Trophoblast cell (in vitro differentiated cells and primary cell): ENCODE measurements at regions not wholly inside any gene's neighbourhood (a gene's known extent, or its start where the extent isn't known, plus 50 kb on each side); places are given as distances from the start of the nearest gene placed in this dataset.
A peak's percentile ranks its signal among the peaks of the same experiment; 100 is the strongest.

ENCODE experiments used
- DNase-seq, 2 donors: peaks; one replicate each; pipeline ENCODE4 v3.0.0-alpha.2; 2016
- H2AFZ ChIP-seq: 2 replicates; pipeline ENCODE4 v1.6.1; 2013; ENCODE audit warnings: low read length, moderate library complexity, mild to moderate bottlenecking; ENCODE audit not compliant: insufficient read depth, poor library complexity
- H2AK5ac ChIP-seq: 2 replicates; pipeline ENCODE4 v1.6.1; 2013; ENCODE audit warnings: mild to moderate bottlenecking, low read length
- H2BK120ac ChIP-seq: 2 replicates; pipeline ENCODE4 v1.6.1; 2013; ENCODE audit warnings: low read length, mild to moderate bottlenecking, moderate library complexity; ENCODE audit not compliant: insufficient read depth, poor library complexity
- H2BK12ac ChIP-seq: 2 replicates; pipeline ENCODE4 v1.6.1; 2013; ENCODE audit warnings: mild to moderate bottlenecking, low read length, moderate library complexity
- H2BK5ac ChIP-seq: 2 replicates; pipeline ENCODE4 v1.6.1; 2013; ENCODE audit warnings: low read length, low read depth, moderate library complexity, mild to moderate bottlenecking; ENCODE audit not compliant: poor library complexity
- H3K14ac ChIP-seq: 2 replicates; pipeline ENCODE4 v1.6.1; 2013; ENCODE audit warnings: mild to moderate bottlenecking, low read length
- H3K18ac ChIP-seq: 2 replicates; pipeline ENCODE4 v1.6.1; 2013; ENCODE audit warnings: mild to moderate bottlenecking, low read length
- H3K23ac ChIP-seq: 2 replicates; pipeline ENCODE4 v1.6.1; 2013; ENCODE audit warnings: low read length
- H3K27ac ChIP-seq: 2 replicates; pipeline ENCODE4 v1.5.1; 2013; ENCODE audit warnings: low read depth, mild to moderate bottlenecking, inconsistent platforms, low read length, moderate library complexity
- H3K27me3 ChIP-seq: 2 replicates; pipeline ENCODE4 v1.6.1; 2013; ENCODE audit warnings: inconsistent platforms, mild to moderate bottlenecking, low read length, moderate library complexity; ENCODE audit not compliant: insufficient read depth
- H3K36me3 ChIP-seq, 2 experiments: 1 replicate in 1 of 2; 2 replicates in 1 of 2; pipeline ENCODE4 v1.6.1; 2013; ENCODE audit warnings: low read length in 2 of 2, mild to moderate bottlenecking in 2 of 2, moderate library complexity in 1 of 2; ENCODE audit not compliant: insufficient read depth in 2 of 2, control insufficient read depth in 1 of 2
- H3K4ac ChIP-seq: 2 replicates; pipeline ENCODE4 v1.6.1; 2013; ENCODE audit warnings: low read depth, mild to moderate bottlenecking, low read length, moderate library complexity
- H3K4me1 ChIP-seq, 2 experiments: 1 replicate in 1 of 2; 2 replicates in 1 of 2; pipeline ENCODE4 v1.6.1; 2013; ENCODE audit warnings: low read length in 2 of 2, mild to moderate bottlenecking in 2 of 2, moderate library complexity in 1 of 2; ENCODE audit not compliant: insufficient read depth in 2 of 2, control insufficient read depth in 1 of 2
- H3K4me2 ChIP-seq: 2 replicates; pipeline ENCODE4 v1.6.1; 2013; ENCODE audit warnings: inconsistent platforms, mild to moderate bottlenecking, low read length, moderate library complexity
- H3K4me3 ChIP-seq: 2 replicates; pipeline ENCODE4 v1.5.1; 2013; ENCODE audit warnings: mild to moderate bottlenecking, low read depth, low read length, inconsistent platforms
- H3K79me1 ChIP-seq: one replicate; pipeline ENCODE4 v1.6.1; 2013; ENCODE audit warnings: low read length
- H3K79me2 ChIP-seq: 2 replicates; pipeline ENCODE4 v1.6.1; 2013; ENCODE audit warnings: low read length, mild to moderate bottlenecking; ENCODE audit not compliant: control insufficient read depth, insufficient read depth, poor library complexity
- H3K9ac ChIP-seq: 2 replicates; pipeline ENCODE4 v1.6.1; 2013; ENCODE audit warnings: mild to moderate bottlenecking, low read length
- H3K9me3 ChIP-seq: 2 replicates; pipeline ENCODE4 v1.6.1; 2013; ENCODE audit warnings: low read depth, mild to moderate bottlenecking, control low read depth, inconsistent platforms, low read length; ENCODE audit not compliant: insufficient read depth
- H4K12ac ChIP-seq: 2 replicates; pipeline ENCODE4 v1.6.1; 2013; ENCODE audit warnings: low read depth, mild to moderate bottlenecking, low read length, moderate library complexity
- H4K8ac ChIP-seq: 2 replicates; pipeline ENCODE4 v1.6.1; 2013; ENCODE audit warnings: low read depth, mild to moderate bottlenecking, low read length, moderate library complexity
- H4K91ac ChIP-seq: one replicate; pipeline ENCODE4 v1.6.1; 2013; ENCODE audit warnings: low read depth, mild to moderate bottlenecking, low read length, moderate library complexity
- WGBS: extraction: QIAGEN DNeasy Blood & Tissue Kit; methylation state at CpG from one replicate; pipeline ENCODE4 v1.1.7; 2013; ENCODE audit warnings: missing lambda C conversion rate; ENCODE audit not compliant: insufficient read length, insufficient coverage; ENCODE audit errors: extremely low coverage; 5-methylcytosine and 5-hydroxymethylcytosine counted together

GRCh38 chrX:42021058-42021457 is 97.7 kb upstream of the CASK start:
- no peaks in the 10 kb centered on the region for H3K27me3 ChIP-seq
- H2BK120ac ChIP-seq = no peak overlapping the region
- no peak overlapping the region for H2AFZ ChIP-seq
- H4K8ac ChIP-seq = no peak overlapping the region
- H2BK12ac ChIP-seq = no peak overlapping the region
- H3K23ac ChIP-seq = no peak overlapping the region
- H3K4me1 ChIP-seq = no peaks in the 10 kb centered on the region
- no peaks in the 10 kb centered on the region for H3K36me3 ChIP-seq
- no peaks in the 10 kb centered on the region for H3K9me3 ChIP-seq
- H4K91ac ChIP-seq = no peak overlapping the region
- H3K18ac ChIP-seq = no peak overlapping the region
- no peaks in the 10 kb centered on the region for H3K79me1 ChIP-seq
- H3K4ac ChIP-seq = no peak overlapping the region
- no peak overlapping the region for H2BK5ac ChIP-seq
- no peak overlapping the region for H3K14ac ChIP-seq
- no peak for DNase-seq
- H3K4me3 ChIP-seq = no peak overlapping the region
- H2AK5ac ChIP-seq = no peak overlapping the region
- no peak overlapping the region for H3K27ac ChIP-seq
- no peak overlapping the region for H4K12ac ChIP-seq
- no peaks in the 10 kb centered on the region for H3K79me2 ChIP-seq
- no peak overlapping the region for H3K4me2 ChIP-seq
- H3K9ac ChIP-seq = no peak overlapping the region

DNA sequence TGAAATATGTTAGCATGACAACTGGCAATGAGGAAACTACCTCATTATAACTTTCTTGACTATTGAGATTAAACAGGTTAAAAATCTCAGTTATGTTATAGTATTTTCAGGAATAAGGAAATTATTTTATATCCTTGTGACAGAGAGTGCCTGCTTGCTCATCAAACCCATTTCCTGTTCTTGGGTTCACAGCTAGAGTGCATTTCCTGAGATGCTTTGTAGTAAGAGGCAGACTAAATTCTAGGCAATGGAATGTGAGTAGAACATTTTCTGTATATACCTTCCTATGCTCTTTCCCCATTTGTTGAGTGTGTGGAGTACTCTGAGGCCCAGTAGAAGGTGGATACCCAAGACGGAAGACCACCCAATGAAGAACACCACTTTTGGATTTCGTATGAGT is 96.9 kb upstream of the CASK start:
- Histone ChIP-seq H3K79me2 (no peaks in the 10 kb centered on the region), H4K91ac (no peak overlapping the region)

DNA sequence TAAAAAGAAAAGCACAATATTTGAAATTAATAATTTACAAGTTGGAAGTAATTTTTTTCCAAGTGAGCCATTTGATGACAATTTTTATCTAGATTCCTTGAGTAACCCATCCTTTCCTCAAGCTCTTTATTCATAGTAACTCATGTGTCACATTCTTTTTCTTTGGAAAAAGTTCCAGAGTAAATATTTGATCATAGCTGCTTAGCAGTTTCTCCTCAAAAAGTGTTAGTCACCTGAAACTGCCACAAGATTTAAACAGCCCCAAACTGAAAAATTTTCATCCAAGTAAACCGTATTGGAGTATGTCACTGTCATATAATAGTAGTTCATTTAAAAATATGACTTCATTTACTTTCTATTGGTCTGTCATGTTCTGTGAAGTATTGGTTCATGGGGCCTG is 94.6 kb upstream of the CASK start:
- H3K27me3 ChIP-seq = no peaks in the 10 kb centered on the region
- no peak overlapping the region for H2BK12ac ChIP-seq
- no peak overlapping the region for H3K4me2 ChIP-seq
- no peak overlapping the region for H3K14ac ChIP-seq
- no peaks in the 10 kb centered on the region for H3K36me3 ChIP-seq
- H3K79me1 ChIP-seq = no peaks in the 10 kb centered on the region
- no peak overlapping the region for H3K9ac ChIP-seq
- no peak overlapping the region for H2AK5ac ChIP-seq
- H3K23ac ChIP-seq = no peak overlapping the region
- no peak overlapping the region for H3K4ac ChIP-seq
- H2BK5ac ChIP-seq = no peak overlapping the region
- H4K12ac ChIP-seq = no peak overlapping the region
- H3K4me3 ChIP-seq = no peak overlapping the region
- no peak overlapping the region for H3K18ac ChIP-seq
- no peak overlapping the region for H2BK120ac ChIP-seq
- no peak overlapping the region for H4K8ac ChIP-seq
- no peaks in the 10 kb centered on the region for H3K79me2 ChIP-seq
- no peak overlapping the region for H2AFZ ChIP-seq
- no CpG with 5 or more reads among the region's 1 CpG for WGBS
- no peak for DNase-seq
- no peaks in the 10 kb centered on the region for H3K4me1 ChIP-seq
- no peak overlapping the region for H4K91ac ChIP-seq
- no peaks in the 10 kb centered on the region for H3K9me3 ChIP-seq
- no peak overlapping the region for H3K27ac ChIP-seq

More for the DNA sequence above, 96.9 kb upstream of the CASK start:
- no peak overlapping the region for H3K18ac ChIP-seq
- H2BK12ac ChIP-seq = no peak overlapping the region
- no peaks in the 10 kb centered on the region for H3K27me3 ChIP-seq
- no peak overlapping the region for H3K4me2 ChIP-seq
- no peak overlapping the region for H4K8ac ChIP-seq
- DNase-seq = no peak
- WGBS = no CpG with 5 or more reads among the region's 2 CpGs
- H2BK5ac ChIP-seq = no peak overlapping the region
- H3K27ac ChIP-seq = no peak overlapping the region
- no peaks in the 10 kb centered on the region for H3K9me3 ChIP-seq
- H3K4me3 ChIP-seq = no peak overlapping the region
- no peak overlapping the region for H3K14ac ChIP-seq
- H2AK5ac ChIP-seq = no peak overlapping the region
- H3K4me1 ChIP-seq = no peaks in the 10 kb centered on the region
- H3K36me3 ChIP-seq = no peaks in the 10 kb centered on the region
- no peak overlapping the region for H3K23ac ChIP-seq
- no peak overlapping the region for H3K4ac ChIP-seq
- no peak overlapping the region for H2AFZ ChIP-seq
- H3K79me1 ChIP-seq = no peaks in the 10 kb centered on the region
- H3K9ac ChIP-seq = no peak overlapping the region
- H4K12ac ChIP-seq = no peak overlapping the region
- H2BK120ac ChIP-seq = no peak overlapping the region

DNA sequence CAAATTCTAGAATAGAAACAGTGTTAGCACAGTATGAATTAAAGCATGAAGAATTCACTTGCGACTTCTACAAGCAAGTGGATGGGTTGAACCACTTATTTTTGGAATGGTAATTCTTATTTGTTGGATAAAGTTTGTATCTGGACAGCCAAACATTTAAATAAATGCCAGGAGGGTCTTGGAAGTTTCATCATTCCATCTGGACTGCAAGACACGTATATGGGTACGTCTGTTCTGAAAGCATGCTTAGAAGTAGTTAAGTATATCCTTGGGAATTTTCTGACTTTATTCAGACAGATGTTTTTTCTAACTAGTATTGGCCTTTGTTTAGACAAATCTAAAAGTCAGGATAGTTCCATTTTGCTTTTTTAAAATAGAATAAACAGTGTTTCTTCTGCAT is 77.5 kb upstream of the CASK start:
- H3K36me3 ChIP-seq = no peaks in the 10 kb centered on the region
- H3K27me3 ChIP-seq = no peaks in the 10 kb centered on the region
- no peaks in the 10 kb centered on the region for H3K4me1 ChIP-seq
- H3K9ac ChIP-seq = no peak overlapping the region
- no peak overlapping the region for H3K14ac ChIP-seq
- H3K79me2 ChIP-seq = no peaks in the 10 kb centered on the region
- no peak overlapping the region for H2AK5ac ChIP-seq
- H2BK12ac ChIP-seq = no peak overlapping the region
- H2BK120ac ChIP-seq = no peak overlapping the region
- no peak overlapping the region for H3K4me2 ChIP-seq
- H3K79me1 ChIP-seq = no peaks in the 10 kb centered on the region
- H3K23ac ChIP-seq = no peak overlapping the region
- H4K91ac ChIP-seq = no peak overlapping the region
- H3K4ac ChIP-seq = no peak overlapping the region
- H3K4me3 ChIP-seq = no peak overlapping the region
- WGBS = no CpG with 5 or more reads among the region's 3 CpGs
- H4K12ac ChIP-seq = no peak overlapping the region
- H2BK5ac ChIP-seq = no peak overlapping the region
- no peak overlapping the region for H4K8ac ChIP-seq
- H2AFZ ChIP-seq = no peak overlapping the region
- H3K27ac ChIP-seq = no peak overlapping the region
- H3K18ac ChIP-seq = no peak overlapping the region
- H3K9me3 ChIP-seq = no peaks in the 10 kb centered on the region
- DNase-seq = no peak

DNA sequence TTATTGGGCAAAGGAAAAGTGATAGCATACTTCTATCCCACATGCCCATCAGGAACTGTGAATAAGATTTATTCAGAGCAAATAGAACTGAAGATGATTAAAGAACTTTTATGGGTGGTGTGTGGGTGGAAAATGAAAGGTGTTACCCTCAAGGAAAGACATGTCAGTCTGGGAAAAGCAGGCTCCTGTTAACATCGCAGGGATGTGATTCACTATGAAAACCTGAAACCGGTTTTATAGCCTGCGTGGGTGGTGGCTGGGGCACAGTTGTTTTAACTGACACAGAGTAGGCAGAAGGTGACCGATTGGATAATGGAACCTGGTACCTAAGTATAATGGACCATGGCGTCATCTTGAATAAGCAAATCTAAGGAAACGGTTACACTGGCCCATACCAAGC is 61.3 kb upstream of the CASK start:
- H4K12ac ChIP-seq = no peak overlapping the region
- H2AK5ac ChIP-seq = no peak overlapping the region
- H3K27ac ChIP-seq = no peak overlapping the region
- H3K27me3 ChIP-seq = no peaks in the 10 kb centered on the region
- H3K9me3 ChIP-seq = no peaks in the 10 kb centered on the region
- no CpG with 5 or more reads among the region's 6 CpGs for WGBS
- H3K79me2 ChIP-seq = no peaks in the 10 kb centered on the region
- H2BK120ac ChIP-seq = no peak overlapping the region
- no peaks in the 10 kb centered on the region for H3K79me1 ChIP-seq
- H2BK5ac ChIP-seq = no peak overlapping the region
- no peak overlapping the region for H3K4me2 ChIP-seq
- no peak overlapping the region for H4K8ac ChIP-seq
- H3K23ac ChIP-seq = no peak overlapping the region
- DNase-seq = peak; percentile 4 to 20
- no peak overlapping the region for H2AFZ ChIP-seq
- H3K36me3 ChIP-seq = no peaks in the 10 kb centered on the region
- no peak overlapping the region for H3K9ac ChIP-seq
- no peak overlapping the region for H3K14ac ChIP-seq
- H3K18ac ChIP-seq = no peak overlapping the region
- H3K4me3 ChIP-seq = no peak overlapping the region
- H3K4ac ChIP-seq = no peak overlapping the region
- no peak overlapping the region for H4K91ac ChIP-seq
- no peak overlapping the region for H2BK12ac ChIP-seq
- H3K4me1 ChIP-seq = no peaks in the 10 kb centered on the region
